Smooth muscle cell (in vitro differentiated cells): ENCODE measurements at regions not wholly inside any gene's neighbourhood (a gene's known extent, or its start where the extent isn't known, plus 50 kb on each side); places are given as distances from the start of the nearest gene placed in this dataset.

ENCODE experiments used
- DNase-seq: peaks from one replicate; lab custom pipeline; 2025; ENCODE audit not compliant: unreplicated experiment; lab: John Stamatoyannopoulos, UW
- H2AFZ ChIP-seq: fragments of 200-600 bp; sonication (generic); 2 replicates; pipeline ENCODE4 v1.6.0; 2016; ENCODE audit warnings: antibody characterized with exemption, low read depth, mild to moderate bottlenecking
- H3F3A ChIP-seq: fragments of 200-600 bp; sonication (generic); 2 replicates; pipeline ENCODE4 v1.6.0; 2017; ENCODE audit warnings: antibody characterized with exemption, low read depth
- H3K27ac ChIP-seq: fragments of 200-600 bp; sonication (generic); 2 replicates; pipeline ENCODE4 v1.5.1; 2016; ENCODE audit warnings: low read depth, mild to moderate bottlenecking
- H3K27me3 ChIP-seq: fragments of 200-600 bp; sonication (generic); 2 replicates; pipeline ENCODE4 v1.6.1; 2016; ENCODE audit warnings: low read depth, mild to moderate bottlenecking
- H3K36me3 ChIP-seq: fragments of 200-600 bp; sonication (generic); 2 replicates; pipeline ENCODE4 v1.5.1; 2016; ENCODE audit warnings: low read depth
- H3K4me1 ChIP-seq: fragments of 200-600 bp; sonication (generic); 2 replicates; pipeline ENCODE4 v1.5.1; 2016; ENCODE audit warnings: low read depth
- H3K4me2 ChIP-seq: fragments of 200-600 bp; sonication (generic); 2 replicates; pipeline ENCODE4 v1.6.0; 2016; ENCODE audit warnings: mild to moderate bottlenecking
- H3K4me3 ChIP-seq: fragments of 200-600 bp; sonication (generic); 2 replicates; pipeline ENCODE4 v1.5.1; 2016; ENCODE audit warnings: mild to moderate bottlenecking
- H3K79me2 ChIP-seq: fragments of 200-600 bp; sonication (generic); 2 replicates; pipeline ENCODE4 v1.6.0; 2016; ENCODE audit warnings: low read depth, mild to moderate bottlenecking
- H3K9ac ChIP-seq: fragments of 200-600 bp; sonication (generic); 2 replicates; pipeline ENCODE4 v1.6.0; 2016; ENCODE audit warnings: low read depth
- H3K9me3 ChIP-seq: fragments of 200-600 bp; sonication (generic); replicated peaks from 2 replicates; pipeline ENCODE4 v1.5.1; 2016; ENCODE audit warnings: low read depth
- H4K20me1 ChIP-seq: fragments of 200-600 bp; sonication (generic); 2 replicates; pipeline ENCODE4 v1.6.0; 2016; ENCODE audit warnings: low read depth
- WGBS: methylation state at CpG from one replicate; pipeline ENCODE4 v1.1.7; 2016; ENCODE audit warnings: low lambda C conversion rate; 5-methylcytosine and 5-hydroxymethylcytosine counted together
- TF ChIP-seq, protein P1 (sequence below): fragments of 200-600 bp; sonication (generic); IDR thresholded peaks from 2 replicates; pipeline ENCODE4 v1.5.1; 2017; ENCODE audit warnings: borderline replicate concordance, mild to moderate bottlenecking, antibody characterized with exemption; ENCODE audit not compliant: insufficient read depth, poor library complexity, severe bottlenecking

DNA sequence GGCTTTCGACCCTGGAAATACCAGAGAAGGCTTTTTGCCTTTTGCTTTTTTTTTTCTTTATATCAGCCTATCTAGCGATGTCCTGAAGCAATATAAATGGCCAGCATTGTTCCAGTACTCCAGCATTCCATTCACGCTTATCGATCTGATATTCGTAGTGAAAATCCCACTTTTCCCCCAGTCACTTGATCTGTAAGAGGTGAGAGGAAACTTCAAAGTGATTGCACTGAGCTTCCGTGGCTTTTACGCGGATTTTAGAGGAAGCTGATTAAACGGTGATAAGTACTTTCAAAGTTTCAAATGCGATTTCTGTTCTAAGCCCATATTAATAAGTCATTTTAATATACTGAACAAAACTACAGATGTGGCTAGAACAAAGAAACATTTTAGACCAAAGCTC is 725.5 kb downstream of the TRIML1 start:
- no peaks in the 10 kb centered on the region for H3K79me2 ChIP-seq
- H3K27ac ChIP-seq: no peak overlapping the region
- no peak overlapping the region for H3K4me2 ChIP-seq
- H3K9ac ChIP-seq: no peak overlapping the region
- H3K4me3 ChIP-seq: no peak overlapping the region
- 57% methylated on average over 10 of the region's 10 CpGs for WGBS
- H4K20me1 ChIP-seq: no peaks in the 10 kb centered on the region
- H3K4me1 ChIP-seq: no peaks in the 10 kb centered on the region
- no peak for DNase-seq
- no peaks in the 10 kb centered on the region for H3F3A ChIP-seq
- no peaks in the 10 kb centered on the region for H3K27me3 ChIP-seq
- H3K36me3 ChIP-seq: no peaks in the 10 kb centered on the region
- H2AFZ ChIP-seq: peak overlapping the region; percentile 57
- TF ChIP-seq, protein P1, sequence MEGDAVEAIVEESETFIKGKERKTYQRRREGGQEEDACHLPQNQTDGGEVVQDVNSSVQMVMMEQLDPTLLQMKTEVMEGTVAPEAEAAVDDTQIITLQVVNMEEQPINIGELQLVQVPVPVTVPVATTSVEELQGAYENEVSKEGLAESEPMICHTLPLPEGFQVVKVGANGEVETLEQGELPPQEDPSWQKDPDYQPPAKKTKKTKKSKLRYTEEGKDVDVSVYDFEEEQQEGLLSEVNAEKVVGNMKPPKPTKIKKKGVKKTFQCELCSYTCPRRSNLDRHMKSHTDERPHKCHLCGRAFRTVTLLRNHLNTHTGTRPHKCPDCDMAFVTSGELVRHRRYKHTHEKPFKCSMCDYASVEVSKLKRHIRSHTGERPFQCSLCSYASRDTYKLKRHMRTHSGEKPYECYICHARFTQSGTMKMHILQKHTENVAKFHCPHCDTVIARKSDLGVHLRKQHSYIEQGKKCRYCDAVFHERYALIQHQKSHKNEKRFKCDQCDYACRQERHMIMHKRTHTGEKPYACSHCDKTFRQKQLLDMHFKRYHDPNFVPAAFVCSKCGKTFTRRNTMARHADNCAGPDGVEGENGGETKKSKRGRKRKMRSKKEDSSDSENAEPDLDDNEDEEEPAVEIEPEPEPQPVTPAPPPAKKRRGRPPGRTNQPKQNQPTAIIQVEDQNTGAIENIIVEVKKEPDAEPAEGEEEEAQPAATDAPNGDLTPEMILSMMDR: no peak
- H3K9me3 ChIP-seq: no peaks in the 10 kb centered on the region

DNA sequence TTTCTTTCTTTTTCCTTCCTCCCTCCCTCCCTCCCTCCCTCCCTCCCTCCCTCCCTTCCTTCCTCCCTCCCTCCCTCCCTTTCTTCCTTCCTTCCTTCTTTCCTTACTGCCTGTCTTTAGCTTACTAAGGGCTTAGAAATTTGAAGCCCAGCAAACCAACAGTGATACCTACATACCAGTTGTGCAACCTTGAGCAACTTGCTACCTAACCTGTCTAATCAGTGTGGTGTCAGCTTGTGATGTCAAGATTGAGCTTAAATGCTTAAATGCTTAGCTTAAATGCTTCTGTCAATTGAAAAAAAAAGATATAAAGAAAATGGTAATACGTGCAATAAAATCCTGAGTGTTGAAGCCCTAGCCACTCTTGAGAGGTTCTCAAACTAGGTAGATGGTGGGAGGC is 728.6 kb downstream of the TRIML1 start:
- Histone ChIP-seq H3K4me2 (no peak overlapping the region), H3K9me3 (no peaks in the 10 kb centered on the region), H3K4me1 (no peaks in the 10 kb centered on the region), H3K9ac (no peak overlapping the region), H3K4me3 (no peak overlapping the region), H3F3A (no peaks in the 10 kb centered on the region), H3K27me3 (no peaks in the 10 kb centered on the region), H2AFZ (no peak overlapping the region), H3K36me3 (no peaks in the 10 kb centered on the region), H4K20me1 (no peaks in the 10 kb centered on the region), H3K79me2 (no peaks in the 10 kb centered on the region), H3K27ac (no peak overlapping the region)
- TF ChIP-seq, protein P1: no peak
- no peak for DNase-seq
- 0% methylated on average over 1 of the region's 1 CpG for WGBS

DNA sequence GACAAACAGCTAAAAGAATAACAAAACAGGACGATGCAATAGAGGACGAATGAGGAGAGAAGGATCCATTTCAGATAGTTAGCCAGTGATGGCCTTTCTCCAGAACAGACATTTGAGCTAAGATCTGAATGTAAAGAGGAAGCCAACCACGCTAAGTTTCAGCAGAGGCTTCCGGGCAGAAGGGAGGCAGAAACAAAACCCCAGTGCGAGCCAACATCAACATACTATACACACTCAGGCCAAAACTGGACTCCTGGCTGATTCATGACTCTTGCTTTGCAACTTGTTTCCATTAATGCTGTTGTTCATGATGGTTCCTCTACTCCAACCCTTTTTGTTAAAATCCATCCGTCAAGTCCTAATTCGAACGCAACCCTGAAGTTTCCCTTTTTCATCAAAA is 730.3 kb downstream of the TRIML1 start:
- Histone ChIP-seq H3K4me2 (no peak overlapping the region), H2AFZ (no peak overlapping the region)
- TF ChIP-seq, protein P1: no peak

DNA sequence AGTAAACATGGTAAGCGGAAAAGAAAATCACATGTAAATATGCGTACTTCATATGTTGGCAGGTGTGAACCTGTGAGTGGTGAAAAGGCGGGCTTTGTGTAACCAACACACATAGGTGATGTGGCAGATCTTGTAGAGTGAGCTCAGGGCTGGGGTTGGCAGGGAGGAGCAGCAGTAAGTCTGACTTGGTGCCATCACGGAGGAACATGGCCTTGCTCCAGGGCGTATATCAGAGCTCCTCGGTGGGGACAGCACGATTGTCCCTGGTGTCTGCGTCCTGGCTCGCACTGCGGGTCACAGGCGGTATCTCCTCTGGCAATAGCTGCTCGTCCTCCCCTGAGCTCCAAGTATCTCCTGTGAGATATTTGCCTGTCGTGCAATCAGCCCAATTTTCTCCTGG is 733.6 kb downstream of the TRIML1 start:
- H2AFZ ChIP-seq: no peak overlapping the region

More for the DNA sequence above, 730.3 kb downstream of the TRIML1 start:
- H3K9ac ChIP-seq: no peak overlapping the region
- no peaks in the 10 kb centered on the region for H3F3A ChIP-seq
- no peak overlapping the region for H3K27ac ChIP-seq
- no peaks in the 10 kb centered on the region for H4K20me1 ChIP-seq
- H3K4me1 ChIP-seq: no peaks in the 10 kb centered on the region
- no peaks in the 10 kb centered on the region for H3K36me3 ChIP-seq
- H3K9me3 ChIP-seq: no peaks in the 10 kb centered on the region
- no peaks in the 10 kb centered on the region for H3K27me3 ChIP-seq
- WGBS: 89% methylated on average over 8 of the region's 8 CpGs
- no peak for DNase-seq
- no peaks in the 10 kb centered on the region for H3K79me2 ChIP-seq
- H3K4me3 ChIP-seq: no peak overlapping the region

More for the DNA sequence above, 733.6 kb downstream of the TRIML1 start:
- 92% methylated on average over 13 of the region's 13 CpGs for WGBS
- no peaks in the 10 kb centered on the region for H4K20me1 ChIP-seq
- no peak overlapping the region for H3K27ac ChIP-seq
- H3K79me2 ChIP-seq: no peaks in the 10 kb centered on the region
- no peaks in the 10 kb centered on the region for H3F3A ChIP-seq
- no peaks in the 10 kb centered on the region for H3K27me3 ChIP-seq
- H3K9me3 ChIP-seq: no peaks in the 10 kb centered on the region
- TF ChIP-seq, protein P1: no peak
- no peak overlapping the region for H3K4me2 ChIP-seq
- no peaks in the 10 kb centered on the region for H3K36me3 ChIP-seq
- no peak overlapping the region for H3K4me3 ChIP-seq
- DNase-seq: no peak
- H3K4me1 ChIP-seq: no peaks in the 10 kb centered on the region
- no peak overlapping the region for H3K9ac ChIP-seq
